H1 (cell line): ENCODE measurements at regions not wholly inside any gene's neighbourhood (a gene's known extent, or its start where the extent isn't known, plus 50 kb on each side); places are given as distances from the start of the nearest gene placed in this dataset.

Source experiments
- CTCF ChIA-PET: fragments of 300-600 bp; sonication (Branson Sonifier 250); formaldehyde crosslinking; loops from one replicate; lab custom pipeline; 2021; ENCODE audit not compliant: partially characterized antibody; lab: Charles Lee
- POLR2A ChIA-PET: fragments of 300-600 bp; sonication (Branson Sonifier 250); formaldehyde crosslinking; loops from one replicate; lab custom pipeline; 2021; ENCODE audit warnings: inconsistent platforms; ENCODE audit not compliant: partially characterized antibody; lab: Charles Lee
- DNase-seq, 2 experiments: peaks; one replicate each; pipeline versions ENCODE4 v3.0.0 to v3.0.0-alpha.2; 2010 to 2022; ENCODE audit warnings: low spot score in 2 of 2, low read depth in 1 of 2, mixed read lengths in 1 of 2
- FAIRE-seq: peaks from 2 replicates; lab custom pipeline; 2011; peaks lifted over from hg19 to GRCh38; lab: Jason Lieb, UNC
- H2AFZ ChIP-seq: 2 replicates; pipeline ENCODE4 v1.8.1; 2012; ENCODE audit warnings: low read length, inconsistent platforms
- H2AK5ac ChIP-seq: 2 replicates; pipeline ENCODE4 v1.6.1; 2013; ENCODE audit warnings: low read depth, low read length
- H2BK120ac ChIP-seq: replicated peaks from 2 replicates; pipeline ENCODE3; 2013; ENCODE audit warnings: low read depth, low read length, inconsistent platforms
- H2BK12ac ChIP-seq: 2 replicates; pipeline ENCODE4 v1.6.1; 2013; ENCODE audit warnings: low read depth, low read length
- H2BK15ac ChIP-seq: 2 replicates; pipeline ENCODE4 v1.6.1; 2013; ENCODE audit warnings: low read length
- H2BK20ac ChIP-seq: 2 replicates; pipeline ENCODE4 v1.6.1; 2013; ENCODE audit warnings: low read length
- H2BK5ac ChIP-seq: 2 replicates; pipeline ENCODE4 v1.6.1; 2013; ENCODE audit warnings: low read depth, low read length
- H3K14ac ChIP-seq: 2 replicates; pipeline ENCODE4 v1.6.1; 2013; ENCODE audit warnings: inconsistent platforms; ENCODE audit not compliant: insufficient read length
- H3K18ac ChIP-seq: 2 replicates; pipeline ENCODE4 v1.6.1; 2013; ENCODE audit warnings: low read length; ENCODE audit errors: extremely low read depth
- H3K23ac ChIP-seq: 2 replicates; pipeline ENCODE4 v1.6.1; 2013; ENCODE audit warnings: inconsistent platforms; ENCODE audit not compliant: insufficient read length
- H3K23me2 ChIP-seq: 2 replicates; pipeline ENCODE4 v1.6.1; 2013; ENCODE audit warnings: low read depth, low read length
- H3K27ac ChIP-seq: 2 replicates; pipeline ENCODE4 v1.6.1; 2011; ENCODE audit warnings: low read depth, low read length, inconsistent platforms
- H3K27me3 ChIP-seq, 4 experiments: replicated peaks in 1 of 4; 1 replicate in 1 of 4; 2 replicates in 3 of 4; pipeline versions ENCODE4 v1.6.1 to v1.8.1; 2011 to 2013; ENCODE audit warnings: low read length in 3 of 4, mild to moderate bottlenecking in 3 of 4, inconsistent platforms in 2 of 4, mixed read lengths in 2 of 4, moderate library complexity in 1 of 4; ENCODE audit not compliant: control insufficient read depth in 3 of 4, insufficient read depth in 3 of 4; ENCODE audit errors: extremely low read depth in 1 of 4
- H3K36me3 ChIP-seq, 4 experiments: 2 replicates each; pipeline versions ENCODE4 v1.6.1 to v1.8.1; 2011 to 2013; ENCODE audit warnings: mild to moderate bottlenecking in 4 of 4, low read length in 3 of 4, moderate library complexity in 2 of 4, control low read depth in 1 of 4, inconsistent platforms in 1 of 4; ENCODE audit not compliant: insufficient read depth in 4 of 4, control insufficient read depth in 2 of 4
- H3K4ac ChIP-seq: replicated peaks from 2 replicates; pipeline ENCODE3; 2013; ENCODE audit warnings: low read length, low read depth, mixed read lengths, inconsistent platforms; ENCODE audit not compliant: insufficient read length
- H3K4me1 ChIP-seq, 4 experiments: replicated peaks in 1 of 4; 1 replicate in 1 of 4; 2 replicates in 3 of 4; pipeline versions ENCODE4 v1.6.1 to v1.8.1; 2011 to 2013; ENCODE audit warnings: low read length in 3 of 4, inconsistent platforms in 2 of 4, mixed read lengths in 1 of 4; ENCODE audit not compliant: insufficient read depth in 4 of 4, control insufficient read depth in 3 of 4
- H3K4me2 ChIP-seq, 2 experiments: 2 replicates each; pipeline versions ENCODE4 v1.6.1 to v1.8.1; 2011 to 2013; ENCODE audit warnings: low read depth in 2 of 2, low read length in 2 of 2, control low read depth in 1 of 2, inconsistent platforms in 1 of 2, mild to moderate bottlenecking in 1 of 2; ENCODE audit not compliant: insufficient read depth in 1 of 2
- H3K4me3 ChIP-seq, 4 experiments: fragments of 200-600, 300-600 bp in 1 of 4; sonication (generic), shearing (Covaris generic), sonication (Bioruptor Twin) in 1 of 4; 2 replicates each; pipeline versions ENCODE4 v1.5.1 to v1.8.1; 2011 to 2016; ENCODE audit warnings: low read length in 4 of 4, low read depth in 3 of 4, control low read depth in 2 of 4, inconsistent platforms in 2 of 4, mild to moderate bottlenecking in 2 of 4, mixed read lengths in 1 of 4, moderate library complexity in 1 of 4; ENCODE audit not compliant: insufficient read depth in 2 of 4; ENCODE audit errors: extremely low read depth in 1 of 4
- H3K56ac ChIP-seq: replicated peaks from 2 replicates; pipeline ENCODE3; 2013; ENCODE audit warnings: low read depth, mild to moderate bottlenecking, mixed read lengths, low read length, inconsistent platforms; ENCODE audit not compliant: insufficient read length
- H3K79me1 ChIP-seq: 2 replicates; pipeline ENCODE4 v1.6.1; 2013; ENCODE audit warnings: low read depth, low read length, control low read depth
- H3K79me2 ChIP-seq, 2 experiments: 2 replicates each; pipeline versions ENCODE4 v1.6.1 to v1.8.1; 2012 to 2013; ENCODE audit warnings: low read length in 2 of 2, mild to moderate bottlenecking in 2 of 2, inconsistent platforms in 1 of 2; ENCODE audit not compliant: insufficient read depth in 2 of 2, control insufficient read depth in 1 of 2
- H3K9ac ChIP-seq, 4 experiments: replicated peaks in 1 of 4; 1 replicate in 1 of 4; 2 replicates in 3 of 4; pipeline versions ENCODE4 v1.6.1 to v1.8.1; 2011 to 2013; ENCODE audit warnings: low read depth in 3 of 4, low read length in 3 of 4, control low read depth in 2 of 4, mild to moderate bottlenecking in 2 of 4, moderate library complexity in 2 of 4, inconsistent platforms in 1 of 4; ENCODE audit errors: extremely low read depth in 1 of 4
- H3K9me3 ChIP-seq, 2 experiments: 2 replicates each; pipeline versions ENCODE4 v1.6.1 to v1.8.1; 2012 to 2013; ENCODE audit warnings: mild to moderate bottlenecking in 2 of 2, moderate library complexity in 2 of 2, control low read depth in 1 of 2, inconsistent platforms in 1 of 2, low read depth in 1 of 2, low read length in 1 of 2, mixed read lengths in 1 of 2; ENCODE audit not compliant: insufficient read depth in 2 of 2
- H4K20me1 ChIP-seq, 2 experiments: replicated peaks in 1 of 2; 2 replicates each; pipeline versions ENCODE3 to v1.8.1; 2011 to 2013; ENCODE audit warnings: inconsistent platforms in 2 of 2, low read length in 2 of 2, mild to moderate bottlenecking in 1 of 2; ENCODE audit not compliant: insufficient read depth in 2 of 2, control insufficient read depth in 1 of 2
- H4K5ac ChIP-seq: 2 replicates; pipeline ENCODE4 v1.6.1; 2013; ENCODE audit warnings: low read length, low read depth, mixed read lengths, inconsistent platforms; ENCODE audit not compliant: insufficient read length
- H4K8ac ChIP-seq: 2 replicates; pipeline ENCODE4 v1.8.0; 2013; ENCODE audit warnings: mild to moderate bottlenecking, moderate library complexity, low read length, inconsistent platforms; ENCODE audit not compliant: insufficient read depth; ENCODE audit errors: extremely low read depth
- H4K91ac ChIP-seq: replicated peaks from 2 replicates; pipeline ENCODE3; 2013; ENCODE audit warnings: low read length, mixed read lengths, inconsistent platforms; ENCODE audit not compliant: insufficient read length
- SIX5 ChIP-seq: IDR thresholded peaks from 2 replicates; pipeline ENCODE4 v1.6.1; 2011; ENCODE audit warnings: mild to moderate bottlenecking, low read depth, low read length
- WGBS, 2 experiments: shearing (Covaris generic) in 1 of 2; methylation state at CpG; one replicate each; pipeline versions ENCODE4 v1.1.6 to v1.1.7; 2013 to 2015; ENCODE audit warnings: low lambda C conversion rate in 2 of 2, mixed read lengths in 2 of 2, inconsistent platforms in 1 of 2, low coverage in 1 of 2, missing lambda C conversion rate in 1 of 2; ENCODE audit not compliant: insufficient replicate concordance in 2 of 2, insufficient coverage in 1 of 2, insufficient read length in 1 of 2; ENCODE audit errors: extremely low coverage in 1 of 2, missing lambda C conversion rate in 1 of 2; 5-methylcytosine and 5-hydroxymethylcytosine counted together

DNA sequence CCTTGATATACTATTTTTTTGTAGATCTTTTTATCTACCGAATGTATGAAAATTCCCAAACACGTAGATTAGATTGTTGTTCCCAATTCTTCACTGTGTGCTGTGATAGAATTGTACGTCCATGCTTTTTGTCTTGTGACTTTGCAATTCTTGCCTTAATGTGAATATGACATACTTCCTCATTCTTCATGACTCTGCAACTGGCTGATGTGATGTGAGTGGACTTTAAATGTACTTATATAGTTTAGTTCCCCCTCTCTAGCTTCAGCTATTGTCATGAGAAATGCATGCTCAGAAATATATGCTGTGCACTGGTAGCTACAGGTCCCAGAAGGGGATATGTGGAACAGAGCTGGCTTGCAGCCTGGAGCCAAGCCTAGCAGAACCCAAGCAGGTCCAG lies 89.4 kb downstream of the FTHL17 start:
- H3K4me3 ChIP-seq = no peak overlapping the region
- H2BK15ac ChIP-seq = no peak overlapping the region
- no peak overlapping the region for H3K4ac ChIP-seq
- WGBS, 2 experiments = 96% methylated on average over 3 of the region's 3 CpGs; no CpG with 5 or more reads in 1 of the 2 experiments
- no peak for TF ChIP-seq SIX5
- no peak overlapping the region for H2AK5ac ChIP-seq
- H2BK20ac ChIP-seq = no peak overlapping the region
- no peak overlapping the region for H3K18ac ChIP-seq
- no peaks in the 10 kb centered on the region for H3K79me1 ChIP-seq
- no peak overlapping the region for H2BK5ac ChIP-seq
- H3K4me2 ChIP-seq = no peak overlapping the region
- H3K23ac ChIP-seq = no peak overlapping the region
- no peaks in the 10 kb centered on the region for H4K20me1 ChIP-seq
- H2BK12ac ChIP-seq = no peak overlapping the region
- no peak overlapping the region for H2BK120ac ChIP-seq
- H3K23me2 ChIP-seq = no peaks in the 10 kb centered on the region
- no peaks in the 10 kb centered on the region for H3K36me3 ChIP-seq
- H3K27me3 ChIP-seq = no peaks in the 10 kb centered on the region
- H3K14ac ChIP-seq = no peak overlapping the region
- no peak for FAIRE-seq
- H3K27ac ChIP-seq = no peak overlapping the region
- ChIA-PET CTCF (no interaction called here), POLR2A (no interaction called here)
- no peak overlapping the region for H2AFZ ChIP-seq
- H4K91ac ChIP-seq = no peak overlapping the region
- no peak overlapping the region for H4K5ac ChIP-seq
- no peaks in the 10 kb centered on the region for H3K9me3 ChIP-seq
- H3K4me1 ChIP-seq = no peaks in the 10 kb centered on the region
- no peak for DNase-seq
- H3K9ac ChIP-seq = no peak overlapping the region
- no peak overlapping the region for H3K56ac ChIP-seq
- no peaks in the 10 kb centered on the region for H3K79me2 ChIP-seq
- H4K8ac ChIP-seq = no peak overlapping the region
